GM23338 (cell line): ENCODE measurements at regions not wholly inside any gene's neighbourhood (a gene's known extent, or its start where the extent isn't known, plus 50 kb on each side); places are given as distances from the start of the nearest gene placed in this dataset.

Source experiments
- POLR2AphosphoS5 ChIP-seq: IDR thresholded peaks from 2 replicates; pipeline ENCODE4 v1.6.1; 2016; ENCODE audit warnings: antibody characterized with exemption, low read depth
- TF ChIP-seq, protein P1 (sequence below), 2 experiments: fragments of 200-600 bp in 1 of 2; sonication (generic) in 1 of 2; conservative IDR thresholded peaks; 2 replicates each; pipeline versions ENCODE4 v1.5.1 to v1.6.1; 2016 to 2017; ENCODE audit warnings: antibody characterized with exemption in 2 of 2, low read depth in 2 of 2, mild to moderate bottlenecking in 2 of 2, moderate library complexity in 1 of 2

DNA sequence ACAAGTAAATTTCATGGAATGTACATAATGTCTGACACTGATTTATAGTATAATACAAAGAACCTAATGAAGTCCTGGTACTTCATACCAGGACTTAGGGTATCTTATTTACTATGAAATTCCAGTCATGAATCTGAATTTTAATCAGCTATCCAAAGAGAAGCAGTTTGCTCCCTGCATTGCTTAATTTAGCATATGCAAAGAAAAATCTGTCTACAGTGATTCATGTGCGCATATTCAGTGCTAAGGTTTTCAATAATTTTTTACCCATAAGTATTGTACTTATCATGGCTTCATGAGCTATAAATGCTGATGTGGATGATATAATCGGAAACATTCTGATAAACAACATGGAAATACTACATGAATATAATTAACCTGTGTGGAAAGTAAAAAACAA, 185.6 kb upstream of the ARHGAP42 start:
- TF ChIP-seq, protein P1, sequence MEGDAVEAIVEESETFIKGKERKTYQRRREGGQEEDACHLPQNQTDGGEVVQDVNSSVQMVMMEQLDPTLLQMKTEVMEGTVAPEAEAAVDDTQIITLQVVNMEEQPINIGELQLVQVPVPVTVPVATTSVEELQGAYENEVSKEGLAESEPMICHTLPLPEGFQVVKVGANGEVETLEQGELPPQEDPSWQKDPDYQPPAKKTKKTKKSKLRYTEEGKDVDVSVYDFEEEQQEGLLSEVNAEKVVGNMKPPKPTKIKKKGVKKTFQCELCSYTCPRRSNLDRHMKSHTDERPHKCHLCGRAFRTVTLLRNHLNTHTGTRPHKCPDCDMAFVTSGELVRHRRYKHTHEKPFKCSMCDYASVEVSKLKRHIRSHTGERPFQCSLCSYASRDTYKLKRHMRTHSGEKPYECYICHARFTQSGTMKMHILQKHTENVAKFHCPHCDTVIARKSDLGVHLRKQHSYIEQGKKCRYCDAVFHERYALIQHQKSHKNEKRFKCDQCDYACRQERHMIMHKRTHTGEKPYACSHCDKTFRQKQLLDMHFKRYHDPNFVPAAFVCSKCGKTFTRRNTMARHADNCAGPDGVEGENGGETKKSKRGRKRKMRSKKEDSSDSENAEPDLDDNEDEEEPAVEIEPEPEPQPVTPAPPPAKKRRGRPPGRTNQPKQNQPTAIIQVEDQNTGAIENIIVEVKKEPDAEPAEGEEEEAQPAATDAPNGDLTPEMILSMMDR (conservative IDR thresholded peaks at IDR 0.05; ENCODE audit: low read depth in 2 of 2), result no peak
- no peak for TF ChIP-seq POLR2AphosphoS5
